ENCODE measurements at regions not wholly inside any gene's neighbourhood (a gene's known extent, or its start where the extent isn't known, plus 50 kb on each side); places are given as distances from the start of the nearest gene placed in this dataset.

GRCh38 chrX:110852180-110852579 lies 56.6 kb upstream of the CHRDL1 start:
- DNase-seq: no peak

- DNase-seq: no peak
Measured at GRCh38 chrX:110851780-110852179, 56.2 kb upstream of the CHRDL1 start.

GRCh38 chrX:110847334-110847733 lies 51.7 kb upstream of the CHRDL1 start:
- peak; percentile 2 for DNase-seq

- DNase-seq: no peak
Measured at GRCh38 chrX:110846071-110846470, 50.5 kb upstream of the CHRDL1 start.

Data from skin of body (tissue), 1 donor.